ENCODE measurements at regions not wholly inside any gene's neighbourhood (a gene's known extent, or its start where the extent isn't known, plus 50 kb on each side); places are given as distances from the start of the nearest gene placed in this dataset.

DNA sequence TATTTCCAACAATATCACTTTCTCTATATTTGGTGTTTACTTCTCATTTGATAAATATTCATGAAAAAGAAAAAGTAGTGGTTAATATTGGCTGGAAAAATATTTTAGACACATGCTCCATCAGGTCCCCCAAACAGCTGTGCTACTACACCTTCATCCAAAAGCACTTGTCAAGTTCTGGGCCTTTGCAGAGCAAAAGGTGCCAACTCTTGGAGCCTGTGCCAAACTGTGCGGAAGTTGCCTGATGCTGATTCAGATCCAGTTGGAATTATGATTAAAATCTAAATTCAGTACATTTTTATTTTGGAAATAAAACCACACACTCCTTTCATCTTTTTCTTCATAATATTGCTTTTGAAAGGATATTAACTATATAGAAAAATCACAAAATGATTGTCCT, 1497.4 kb upstream of the CADM2 start:
- H3K4me1 ChIP-seq: no peaks in the 10 kb centered on the region
- DNase-seq (no peak), ATAC-seq (no peak)
- TF ChIP-seq, protein P1, sequence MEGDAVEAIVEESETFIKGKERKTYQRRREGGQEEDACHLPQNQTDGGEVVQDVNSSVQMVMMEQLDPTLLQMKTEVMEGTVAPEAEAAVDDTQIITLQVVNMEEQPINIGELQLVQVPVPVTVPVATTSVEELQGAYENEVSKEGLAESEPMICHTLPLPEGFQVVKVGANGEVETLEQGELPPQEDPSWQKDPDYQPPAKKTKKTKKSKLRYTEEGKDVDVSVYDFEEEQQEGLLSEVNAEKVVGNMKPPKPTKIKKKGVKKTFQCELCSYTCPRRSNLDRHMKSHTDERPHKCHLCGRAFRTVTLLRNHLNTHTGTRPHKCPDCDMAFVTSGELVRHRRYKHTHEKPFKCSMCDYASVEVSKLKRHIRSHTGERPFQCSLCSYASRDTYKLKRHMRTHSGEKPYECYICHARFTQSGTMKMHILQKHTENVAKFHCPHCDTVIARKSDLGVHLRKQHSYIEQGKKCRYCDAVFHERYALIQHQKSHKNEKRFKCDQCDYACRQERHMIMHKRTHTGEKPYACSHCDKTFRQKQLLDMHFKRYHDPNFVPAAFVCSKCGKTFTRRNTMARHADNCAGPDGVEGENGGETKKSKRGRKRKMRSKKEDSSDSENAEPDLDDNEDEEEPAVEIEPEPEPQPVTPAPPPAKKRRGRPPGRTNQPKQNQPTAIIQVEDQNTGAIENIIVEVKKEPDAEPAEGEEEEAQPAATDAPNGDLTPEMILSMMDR (IDR thresholded peaks at IDR 0.05): no peak
- H3K9me3 ChIP-seq: no peaks in the 10 kb centered on the region
- no peak overlapping the region for H3K27ac ChIP-seq
- intact Hi-C loops (cut with DNase I): no loop called here
- no peak overlapping the region for H3K4me3 ChIP-seq
- H3K27me3 ChIP-seq: no peaks in the 10 kb centered on the region
- no peaks in the 10 kb centered on the region for H3K36me3 ChIP-seq

GRCh38 chr3:83477563-83477962, 1481.2 kb upstream of the CADM2 start:
- TF ChIP-seq, protein P1 (IDR thresholded peaks at IDR 0.05): no peak
- H3K9me3 ChIP-seq: peaks cover 0 to 6% of the 10 kb centered on the region in 2 donors
- no peak for ATAC-seq
- intact Hi-C loops (cut with DNase I): no loop called here
- H3K36me3 ChIP-seq: no peaks in the 10 kb centered on the region
- H3K4me3 ChIP-seq: no peak overlapping the region
- H3K27ac ChIP-seq: no peak overlapping the region
- DNase-seq: peak in 1 of 4 donors; percentile 20
- H3K27me3 ChIP-seq: no peaks in the 10 kb centered on the region
- no peaks in the 10 kb centered on the region for H3K4me1 ChIP-seq

DNA sequence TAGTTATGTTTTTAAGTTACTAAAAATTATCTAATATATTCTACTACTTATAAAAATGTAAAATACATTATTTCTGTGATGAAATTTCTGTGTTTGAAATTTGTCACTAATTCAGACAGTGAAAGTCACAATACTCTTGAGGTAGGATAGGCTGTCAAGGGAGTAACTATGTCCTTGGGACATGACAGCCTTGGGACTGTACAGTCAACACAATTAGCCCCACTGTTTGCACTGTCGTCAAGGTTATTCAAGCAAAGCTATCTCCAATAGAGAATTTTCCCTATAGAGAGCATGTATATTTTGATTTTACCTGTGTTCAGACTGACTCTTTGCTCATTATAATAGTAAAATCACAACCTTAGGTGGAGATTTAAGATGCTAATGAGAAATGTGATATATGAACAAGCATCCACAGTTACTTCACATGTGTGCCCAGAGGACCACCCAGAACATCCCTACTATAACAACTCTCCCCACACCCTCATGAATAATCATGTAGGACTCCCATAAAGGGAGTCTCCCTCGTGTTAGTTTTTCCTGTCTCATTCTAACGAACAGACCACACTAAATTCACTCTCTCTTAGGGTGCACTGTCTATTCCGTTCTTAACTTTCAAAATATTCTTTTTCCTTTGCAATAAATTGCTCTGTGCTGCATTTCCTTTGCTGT, 1476.3 kb upstream of the CADM2 start:
- Histone ChIP-seq H3K36me3 (no peaks in the 10 kb centered on the region), H3K9me3 (no peaks in the 10 kb centered on the region), H3K27me3 (no peaks in the 10 kb centered on the region), H3K27ac (no peak overlapping the region), H3K4me3 (no peak overlapping the region), H3K4me1 (no peaks in the 10 kb centered on the region)
- intact Hi-C loops (cut with DNase I): no loop called here
- TF ChIP-seq, protein P1 (IDR thresholded peaks at IDR 0.05): no peak
- DNase-seq (no peak), ATAC-seq (no peak)

GRCh38 chr3:83496462-83496861, 1462.3 kb upstream of the CADM2 start:
- ATAC-seq (no peak), DNase-seq (no peak)
- TF ChIP-seq, protein P1 (IDR thresholded peaks at IDR 0.05): no peak
- H3K4me1 ChIP-seq: no peaks in the 10 kb centered on the region
- no peak overlapping the region for H3K27ac ChIP-seq
- no peaks in the 10 kb centered on the region for H3K36me3 ChIP-seq
- intact Hi-C loops (cut with DNase I): no loop called here
- no peak overlapping the region for H3K4me3 ChIP-seq
- no peaks in the 10 kb centered on the region for H3K9me3 ChIP-seq
- no peaks in the 10 kb centered on the region for H3K27me3 ChIP-seq

DNA sequence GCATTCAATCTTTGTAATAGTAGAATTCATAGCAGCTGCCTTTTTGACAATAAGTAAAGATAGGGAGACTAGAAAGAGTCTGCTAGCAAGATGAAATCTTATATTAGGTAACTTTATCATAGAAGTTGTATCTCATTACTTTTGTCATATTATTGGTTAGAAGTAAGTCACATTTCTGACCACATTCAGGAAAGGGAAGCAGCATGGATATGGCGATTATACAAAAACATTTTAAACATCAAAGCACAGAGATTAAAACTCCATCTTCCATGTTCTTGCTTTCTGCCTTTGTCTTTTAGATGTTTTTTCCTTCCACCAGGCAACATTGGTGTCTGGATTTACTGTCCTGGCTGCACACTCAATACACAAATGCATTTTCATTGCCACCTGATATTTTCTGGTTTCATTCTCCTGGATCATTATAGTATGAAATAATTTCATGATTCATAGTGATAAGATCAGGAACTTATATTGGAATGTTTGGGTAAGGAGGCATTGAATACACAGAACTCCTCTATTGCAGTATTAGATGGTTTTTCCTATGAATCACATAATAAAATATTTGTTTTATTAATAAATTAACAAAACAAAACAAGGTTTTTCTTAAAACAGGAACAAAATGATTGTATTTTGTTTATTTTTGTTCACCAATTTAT, 1460.3 kb upstream of the CADM2 start:
- no peak overlapping the region for H3K4me3 ChIP-seq
- H3K9me3 ChIP-seq: peaks cover 0 to 10% of the 10 kb centered on the region in 2 donors
- TF ChIP-seq, protein P1 (IDR thresholded peaks at IDR 0.05): no peak
- no peak overlapping the region for H3K27ac ChIP-seq
- H3K4me1 ChIP-seq: no peaks in the 10 kb centered on the region
- H3K36me3 ChIP-seq: no peaks in the 10 kb centered on the region
- H3K27me3 ChIP-seq: no peaks in the 10 kb centered on the region
- ATAC-seq (no peak), DNase-seq (no peak)
- intact Hi-C loops (cut with DNase I): no loop called here

Measured in left lung (tissue), 4 donors.